Neutrophil (primary cell): ENCODE measurements at regions not wholly inside any gene's neighbourhood (a gene's known extent, or its start where the extent isn't known, plus 50 kb on each side); places are given as distances from the start of the nearest gene placed in this dataset.

Experiments used
- H3K27ac ChIP-seq: fragments of 200-600 bp; sonication (generic); 2 replicates; pipeline ENCODE4 v1.5.1; 2016; ENCODE audit warnings: mild to moderate bottlenecking, moderate library complexity
- H3K27me3 ChIP-seq: fragments of 200-600 bp; sonication (generic); 2 replicates; pipeline ENCODE4 v1.6.0; 2016; ENCODE audit warnings: mild to moderate bottlenecking
- H3K36me3 ChIP-seq: fragments of 200-600 bp; sonication (generic); 2 replicates; pipeline ENCODE4 v1.5.1; 2017
- H3K4me1 ChIP-seq, 2 experiments: fragments of 200-600 bp in 1 of 2; sonication (generic) in 1 of 2; 1 replicate in 1 of 2; 2 replicates in 1 of 2; pipeline versions ENCODE4 v1.5.1 to v1.6.1; 2013 to 2016; ENCODE audit warnings: low read depth in 1 of 2, low read length in 1 of 2, mild to moderate bottlenecking in 1 of 2, moderate library complexity in 1 of 2; ENCODE audit not compliant: control insufficient read depth in 1 of 2, insufficient read depth in 1 of 2
- H3K4me3 ChIP-seq, 2 experiments: fragments of 200-600 bp in 1 of 2; sonication (generic) in 1 of 2; 1 replicate in 1 of 2; 2 replicates in 1 of 2; pipeline ENCODE4 v1.5.1; 2013 to 2016; ENCODE audit warnings: low read depth in 1 of 2, low read length in 1 of 2, mild to moderate bottlenecking in 1 of 2, moderate library complexity in 1 of 2
- H3K9me3 ChIP-seq: fragments of 200-600 bp; sonication (generic); 2 replicates; pipeline ENCODE4 v1.5.1; 2016
- TF ChIP-seq, protein P1 (sequence below): fragments of 200-600 bp; sonication (generic); IDR thresholded peaks from 2 replicates; pipeline ENCODE4 v1.5.1; 2016; ENCODE audit warnings: antibody characterized with exemption

DNA sequence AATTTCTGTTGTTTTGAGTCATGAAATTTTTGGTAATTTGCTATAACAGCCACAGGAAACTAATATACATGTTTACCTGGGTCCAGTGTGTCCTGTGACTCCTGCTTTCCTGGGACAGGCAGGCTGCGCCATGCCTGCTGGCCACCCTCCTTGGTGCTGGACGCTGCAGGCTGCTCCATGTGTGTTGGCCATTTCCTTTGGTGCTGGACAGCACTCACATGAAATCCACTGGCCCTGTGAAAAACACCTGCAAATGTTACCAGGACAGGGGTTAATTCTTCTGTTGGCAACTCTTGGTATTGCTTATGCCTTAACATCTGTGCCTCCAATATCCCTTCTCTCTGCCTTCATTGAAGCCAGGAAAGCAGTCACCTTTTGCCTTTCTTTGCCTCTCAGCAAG is 86.9 kb upstream of the ATP10A start:
- TF ChIP-seq, protein P1, sequence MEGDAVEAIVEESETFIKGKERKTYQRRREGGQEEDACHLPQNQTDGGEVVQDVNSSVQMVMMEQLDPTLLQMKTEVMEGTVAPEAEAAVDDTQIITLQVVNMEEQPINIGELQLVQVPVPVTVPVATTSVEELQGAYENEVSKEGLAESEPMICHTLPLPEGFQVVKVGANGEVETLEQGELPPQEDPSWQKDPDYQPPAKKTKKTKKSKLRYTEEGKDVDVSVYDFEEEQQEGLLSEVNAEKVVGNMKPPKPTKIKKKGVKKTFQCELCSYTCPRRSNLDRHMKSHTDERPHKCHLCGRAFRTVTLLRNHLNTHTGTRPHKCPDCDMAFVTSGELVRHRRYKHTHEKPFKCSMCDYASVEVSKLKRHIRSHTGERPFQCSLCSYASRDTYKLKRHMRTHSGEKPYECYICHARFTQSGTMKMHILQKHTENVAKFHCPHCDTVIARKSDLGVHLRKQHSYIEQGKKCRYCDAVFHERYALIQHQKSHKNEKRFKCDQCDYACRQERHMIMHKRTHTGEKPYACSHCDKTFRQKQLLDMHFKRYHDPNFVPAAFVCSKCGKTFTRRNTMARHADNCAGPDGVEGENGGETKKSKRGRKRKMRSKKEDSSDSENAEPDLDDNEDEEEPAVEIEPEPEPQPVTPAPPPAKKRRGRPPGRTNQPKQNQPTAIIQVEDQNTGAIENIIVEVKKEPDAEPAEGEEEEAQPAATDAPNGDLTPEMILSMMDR = no peak
- H3K9me3 ChIP-seq = no peaks in the 10 kb centered on the region
- H3K4me1 ChIP-seq = no peaks in the 10 kb centered on the region
- no peak overlapping the region for H3K4me3 ChIP-seq
- no peaks in the 10 kb centered on the region for H3K27me3 ChIP-seq
- H3K36me3 ChIP-seq = no peaks in the 10 kb centered on the region
- no peak overlapping the region for H3K27ac ChIP-seq

DNA sequence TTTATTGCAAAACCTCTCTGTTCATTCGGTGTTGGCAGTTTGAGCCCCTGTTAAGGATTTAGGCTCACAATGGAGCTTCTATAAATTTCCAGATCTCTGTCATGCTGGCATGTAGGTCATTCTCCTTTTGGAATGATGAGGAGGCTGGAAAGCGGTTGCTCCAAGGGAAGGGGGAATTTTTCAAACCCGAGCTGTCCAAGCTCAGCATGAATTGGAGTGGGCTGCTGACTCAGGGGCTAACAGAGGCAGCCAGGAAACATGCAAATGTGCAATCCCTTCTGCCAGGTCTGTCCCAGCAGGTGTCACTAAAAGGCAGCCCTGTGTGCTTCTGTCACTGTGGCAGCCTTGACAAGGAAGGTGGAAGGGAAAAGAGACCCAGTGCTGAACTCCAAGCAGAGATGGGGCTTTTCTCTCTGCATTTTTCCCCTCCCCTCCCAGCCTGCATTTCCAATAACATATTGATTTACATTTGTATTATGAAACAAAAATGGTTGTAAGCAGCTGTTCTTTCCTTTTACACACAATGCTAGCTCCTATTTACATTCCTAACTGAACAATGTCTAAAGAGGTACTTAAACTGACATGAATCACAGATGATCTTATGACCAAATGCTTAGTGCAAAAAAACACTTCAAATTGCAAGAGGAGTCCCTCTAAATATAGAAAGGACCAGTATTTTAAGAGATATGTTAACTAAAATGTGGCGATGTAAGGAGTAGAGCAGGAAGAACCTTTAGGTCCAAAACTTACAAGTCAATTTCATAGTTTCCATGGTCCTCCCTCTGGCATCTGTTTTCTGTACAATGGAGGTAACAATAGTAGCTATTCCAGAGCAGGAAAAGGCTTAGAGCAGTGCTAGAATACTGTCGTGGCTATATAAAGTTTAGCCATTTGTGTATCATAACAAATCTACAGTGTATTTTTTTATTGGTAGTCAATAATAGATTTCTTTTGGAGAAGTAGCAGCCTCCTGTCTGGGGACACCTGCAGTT is 84.5 kb upstream of the ATP10A start:
- H3K4me1 ChIP-seq = no peaks in the 10 kb centered on the region
- H3K27ac ChIP-seq = no peak overlapping the region
- H3K27me3 ChIP-seq = no peaks in the 10 kb centered on the region
- no peak overlapping the region for H3K4me3 ChIP-seq
- no peaks in the 10 kb centered on the region for H3K9me3 ChIP-seq
- H3K36me3 ChIP-seq = no peaks in the 10 kb centered on the region
- TF ChIP-seq, protein P1 = no peak

DNA sequence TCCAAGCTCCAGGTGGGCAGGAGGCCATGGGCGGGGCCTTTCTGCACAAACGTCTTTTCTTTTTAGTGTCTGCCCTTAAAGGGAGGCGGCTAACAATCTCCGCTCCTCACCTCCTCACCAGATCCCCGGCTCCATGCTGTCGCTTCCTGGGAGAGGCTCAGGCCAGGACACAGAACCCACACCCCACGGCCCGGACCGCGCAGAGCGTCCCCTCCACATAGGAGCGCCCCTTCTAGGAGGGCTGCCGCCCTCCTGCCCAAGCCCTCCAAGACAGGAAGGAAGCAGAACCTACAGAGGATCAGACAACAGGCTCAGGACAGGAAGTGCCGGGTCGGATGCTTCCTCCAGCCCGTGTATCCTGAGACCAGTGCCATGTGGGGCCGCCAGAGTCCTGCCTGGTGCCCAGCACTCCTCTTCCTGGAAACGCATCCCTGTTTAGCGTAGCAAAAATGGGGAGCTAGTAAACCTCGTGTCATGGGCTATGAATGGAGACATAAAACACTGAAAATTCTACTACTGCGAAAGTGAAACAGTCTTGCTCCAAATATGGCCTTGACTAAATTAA is 83.2 kb upstream of the ATP10A start:
- Histone ChIP-seq H3K27ac (no peak overlapping the region), H3K4me3 (no peak overlapping the region), H3K9me3 (no peaks in the 10 kb centered on the region), H3K36me3 (no peaks in the 10 kb centered on the region), H3K27me3 (no peaks in the 10 kb centered on the region), H3K4me1 (no peaks in the 10 kb centered on the region)
- TF ChIP-seq, protein P1 = no peak

DNA sequence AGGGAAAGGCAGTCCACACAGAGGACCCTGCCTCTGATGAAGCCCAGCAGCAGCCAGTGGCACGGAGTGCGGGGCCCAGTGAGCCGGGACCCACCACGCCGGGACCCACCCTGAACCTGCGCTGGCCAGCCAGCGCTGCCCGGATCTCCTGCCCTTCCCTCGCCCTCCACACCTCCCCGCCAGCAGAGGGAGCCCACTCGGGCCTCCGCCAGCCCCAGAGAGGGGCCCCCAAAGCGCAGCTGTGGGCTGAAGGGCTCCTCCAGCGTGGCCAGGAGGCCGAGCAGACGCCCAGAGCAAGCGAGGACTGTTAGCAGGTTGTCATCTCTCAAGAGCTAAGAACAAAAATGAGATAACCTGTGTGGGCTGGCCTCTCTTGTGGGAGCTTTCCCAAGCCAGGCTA is 81.3 kb upstream of the ATP10A start:
- Histone ChIP-seq H3K9me3 (no peaks in the 10 kb centered on the region), H3K4me3 (no peak overlapping the region), H3K27me3 (no peaks in the 10 kb centered on the region), H3K36me3 (no peaks in the 10 kb centered on the region), H3K4me1 (no peaks in the 10 kb centered on the region), H3K27ac (no peak overlapping the region)
- TF ChIP-seq, protein P1 = no peak

DNA sequence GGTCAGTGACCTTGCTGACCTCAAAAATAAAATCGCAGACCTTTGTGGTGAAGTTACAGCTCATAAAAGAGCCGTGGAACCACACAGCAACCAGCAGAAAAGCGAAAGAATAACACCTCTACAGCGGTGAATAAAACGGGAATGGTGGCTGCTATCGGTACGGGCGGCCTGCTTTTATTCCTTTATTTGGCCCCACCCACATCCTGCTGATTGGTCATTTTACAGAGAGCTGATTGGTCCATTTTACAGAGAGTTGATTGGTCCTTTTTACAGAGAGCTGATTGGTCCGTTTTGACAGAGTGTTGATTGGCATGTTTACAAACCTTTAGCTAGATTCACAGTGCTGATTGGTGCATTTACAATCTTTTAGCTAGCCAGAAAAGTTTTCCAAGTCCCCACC is 80.7 kb upstream of the ATP10A start:
- Histone ChIP-seq H3K27me3 (no peaks in the 10 kb centered on the region), H3K27ac (no peak overlapping the region), H3K9me3 (no peaks in the 10 kb centered on the region), H3K36me3 (no peaks in the 10 kb centered on the region), H3K4me1 (no peaks in the 10 kb centered on the region), H3K4me3 (no peak overlapping the region)
- TF ChIP-seq, protein P1 = no peak
